ENCODE measurements at regions not wholly inside any gene's neighbourhood (a gene's known extent, or its start where the extent isn't known, plus 50 kb on each side); places are given as distances from the start of the nearest gene placed in this dataset.

DNA sequence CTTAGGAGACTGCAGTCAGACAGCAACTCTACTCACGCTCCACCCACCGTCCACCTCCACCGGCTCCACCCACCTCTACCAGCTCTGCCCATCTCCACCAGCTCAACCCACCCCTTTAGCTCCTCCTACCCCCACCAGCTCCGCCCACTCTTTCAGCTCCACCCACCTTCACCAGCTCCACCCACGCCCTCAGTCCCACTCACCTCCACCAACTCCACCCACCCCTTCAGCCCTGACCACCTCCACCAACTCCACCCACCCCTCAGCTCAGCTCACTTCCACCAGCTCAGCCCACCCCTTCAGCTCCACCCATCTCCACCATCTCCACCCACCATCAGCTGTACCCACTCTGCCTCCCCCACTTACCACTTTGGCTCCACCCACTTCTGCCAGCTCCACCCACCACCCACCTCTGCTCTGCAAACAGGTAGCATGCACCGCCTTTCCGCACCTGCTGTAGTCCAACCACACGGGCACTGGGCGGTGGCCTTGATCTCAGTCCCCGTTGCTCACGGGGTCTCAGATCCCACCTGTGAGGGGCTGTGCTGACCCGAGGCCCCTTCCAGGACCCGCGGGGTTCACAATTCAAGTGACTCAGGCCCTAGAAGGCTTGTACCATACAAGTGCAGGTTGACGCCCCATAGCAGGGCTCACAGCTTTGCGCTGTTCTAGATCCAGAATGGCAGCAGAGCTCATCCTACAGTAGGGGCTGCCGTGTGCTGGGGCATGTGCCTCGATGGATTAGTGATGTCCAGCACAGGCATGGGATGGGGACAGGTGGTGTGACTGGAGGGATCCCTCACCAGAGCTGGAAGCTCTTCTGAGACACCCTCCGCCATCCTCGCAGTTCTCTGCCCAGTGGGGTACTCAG, 77.2 kb upstream of the OTOS start:
- TF ChIP-seq, protein P1, sequence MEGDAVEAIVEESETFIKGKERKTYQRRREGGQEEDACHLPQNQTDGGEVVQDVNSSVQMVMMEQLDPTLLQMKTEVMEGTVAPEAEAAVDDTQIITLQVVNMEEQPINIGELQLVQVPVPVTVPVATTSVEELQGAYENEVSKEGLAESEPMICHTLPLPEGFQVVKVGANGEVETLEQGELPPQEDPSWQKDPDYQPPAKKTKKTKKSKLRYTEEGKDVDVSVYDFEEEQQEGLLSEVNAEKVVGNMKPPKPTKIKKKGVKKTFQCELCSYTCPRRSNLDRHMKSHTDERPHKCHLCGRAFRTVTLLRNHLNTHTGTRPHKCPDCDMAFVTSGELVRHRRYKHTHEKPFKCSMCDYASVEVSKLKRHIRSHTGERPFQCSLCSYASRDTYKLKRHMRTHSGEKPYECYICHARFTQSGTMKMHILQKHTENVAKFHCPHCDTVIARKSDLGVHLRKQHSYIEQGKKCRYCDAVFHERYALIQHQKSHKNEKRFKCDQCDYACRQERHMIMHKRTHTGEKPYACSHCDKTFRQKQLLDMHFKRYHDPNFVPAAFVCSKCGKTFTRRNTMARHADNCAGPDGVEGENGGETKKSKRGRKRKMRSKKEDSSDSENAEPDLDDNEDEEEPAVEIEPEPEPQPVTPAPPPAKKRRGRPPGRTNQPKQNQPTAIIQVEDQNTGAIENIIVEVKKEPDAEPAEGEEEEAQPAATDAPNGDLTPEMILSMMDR (conservative IDR thresholded peaks at IDR 0.05; ENCODE audit: low read depth, low read length), result no peak
- TF ChIP-seq MAFK (IDR thresholded peaks at IDR 0.05; ENCODE audit: low read depth, low read length) (no peak), POLR2A (IDR thresholded peaks at IDR 0.05; ENCODE audit: low read depth, low read length) (no peak), RCOR1 (IDR thresholded peaks at IDR 0.05; ENCODE audit: insufficient replicate concordance, low read length) (no peak)

Data from IMR-90 (cell line).